ENCODE measurements at regions not wholly inside any gene's neighbourhood (a gene's known extent, or its start where the extent isn't known, plus 50 kb on each side); places are given as distances from the start of the nearest gene placed in this dataset.
"Not testable (repeated sequence)": the region's sequence is repeated elsewhere in the genome, so short reads cannot be mapped to it uniquely, and the experiment has no call there.

DNA sequence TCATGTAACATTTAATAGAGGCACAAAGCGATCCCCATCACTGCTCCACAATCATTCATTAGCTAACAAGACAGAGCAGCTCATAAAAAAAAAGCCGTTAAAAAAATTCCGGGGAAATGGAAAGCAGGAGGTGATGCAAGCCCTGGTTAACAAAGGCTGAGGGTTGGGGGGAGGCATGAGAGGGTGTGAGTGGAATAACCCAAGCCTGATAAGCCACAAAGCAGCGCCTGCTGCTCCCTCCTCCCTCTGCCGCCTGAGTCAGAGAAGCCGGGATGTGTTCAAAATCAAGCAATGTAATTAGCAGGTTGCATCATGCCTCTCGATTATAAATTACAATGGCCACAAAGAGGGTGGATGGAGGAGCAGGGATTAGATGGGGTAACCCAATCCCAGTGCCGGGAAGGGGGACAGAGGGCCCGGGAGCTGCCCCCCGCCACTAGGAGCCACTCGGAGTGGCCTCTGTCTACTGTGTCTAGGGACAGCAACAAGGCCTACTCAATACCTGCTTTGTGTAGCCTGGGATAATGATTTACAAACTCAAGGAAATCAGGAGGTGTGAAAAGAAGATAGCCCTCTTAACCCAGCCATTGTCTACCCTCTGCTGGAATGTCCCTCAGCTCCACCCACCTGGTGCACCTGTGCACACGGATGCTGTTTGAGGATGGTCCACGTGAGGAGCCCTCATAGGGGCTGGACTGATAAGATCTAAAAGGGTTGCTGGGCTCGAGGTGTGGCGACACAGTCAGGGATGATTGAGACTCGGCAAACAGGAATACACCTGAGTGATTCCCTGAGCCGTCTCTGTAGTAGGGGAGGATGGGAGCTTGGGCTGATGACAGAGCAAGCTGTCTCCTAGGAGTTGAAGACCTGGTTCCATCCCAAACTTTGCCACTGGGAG, 156.9 kb downstream of the VEGFA start:
- H3K36me3 Mint-ChIP-seq (ENCODE audit: low read depth), result no peaks in the 10 kb centered on the region
- DNase-seq, result peak; percentile 28
- H3K4me1 Mint-ChIP-seq, result peaks cover 44% of the 10 kb centered on the region
- no peaks in the 10 kb centered on the region for H3K9me3 Mint-ChIP-seq
- H3K4me3 Mint-ChIP-seq, result no peak overlapping the region
- H3K27ac Mint-ChIP-seq, result peak overlapping the region; percentile 69
- peaks cover 3% of the 10 kb centered on the region for H3K27me3 Mint-ChIP-seq
- no peak for ATAC-seq

GRCh38 chr6:43925636-43926139, 155.7 kb downstream of the VEGFA start:
- H3K27me3 Mint-ChIP-seq; H3K36me3 Mint-ChIP-seq (ENCODE audit: low read depth); H3K9me3 Mint-ChIP-seq; DNase-seq; H3K4me3 Mint-ChIP-seq; ATAC-seq; H3K27ac Mint-ChIP-seq: not testable (repeated sequence)
- H3K4me1 Mint-ChIP-seq, result peaks cover 44% of the 10 kb centered on the region

- Mint-ChIP-seq H3K27me3 (peaks cover 8% of the 10 kb centered on the region), H3K27ac (no peak overlapping the region), H3K9me3 (no peaks in the 10 kb centered on the region), H3K4me1 (peaks cover 44% of the 10 kb centered on the region), H3K4me3 (no peak overlapping the region), H3K36me3 (ENCODE audit: low read depth) (no peaks in the 10 kb centered on the region)
- peak; percentile 78 for DNase-seq
- ATAC-seq, result peak; percentile 87
Observed at GRCh38 chr6:43924222-43924702, 154.3 kb downstream of the VEGFA start.

- H3K27ac Mint-ChIP-seq, result no peak overlapping the region
- peak; percentile 48 for ATAC-seq
Observed at GRCh38 chr6:43923376-43924221, 153.6 kb downstream of the VEGFA start.

DNA sequence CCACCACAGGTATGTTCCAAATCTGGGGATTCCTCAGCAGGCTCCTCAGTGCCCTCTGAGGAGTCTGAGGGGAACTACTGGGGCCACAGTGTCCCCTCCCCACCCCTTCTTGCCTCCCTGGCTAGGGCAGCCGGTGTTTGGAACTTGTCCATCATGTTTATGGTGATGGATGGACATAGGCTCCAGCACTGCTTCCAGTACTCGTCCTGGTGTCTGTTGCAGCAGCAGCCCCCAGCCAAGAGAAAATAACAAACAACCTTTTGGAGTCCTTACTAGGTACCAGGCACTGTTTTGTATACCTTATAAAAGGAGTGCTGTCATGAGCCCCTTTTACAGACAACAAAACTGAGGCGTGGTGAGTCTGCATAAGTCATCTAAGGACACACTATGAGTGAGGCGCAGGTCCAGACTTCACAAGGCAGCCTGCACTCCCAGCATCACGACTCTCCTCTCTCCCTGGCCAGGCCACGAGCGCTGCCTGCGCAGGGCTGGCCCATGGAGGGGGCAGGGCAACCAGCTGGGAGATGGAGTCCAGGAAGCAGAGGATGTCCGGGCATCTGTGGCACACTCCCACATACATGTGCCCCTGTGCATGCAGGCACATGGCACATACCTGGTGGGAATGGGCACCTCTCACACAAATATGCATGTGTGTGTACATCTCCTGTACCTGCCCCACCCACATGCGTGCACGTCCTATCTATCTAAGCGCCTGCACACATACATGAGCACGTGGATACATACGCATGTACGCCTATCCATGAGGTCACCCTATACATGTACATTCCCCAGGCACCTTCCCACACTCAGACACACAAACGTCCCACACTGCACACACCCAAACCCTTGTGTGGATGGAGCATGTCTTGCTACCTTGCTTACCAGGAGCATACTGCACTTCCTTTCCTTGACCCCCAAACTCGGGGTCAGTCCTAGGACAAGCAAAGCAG, 152.7 kb downstream of the VEGFA start:
- Mint-ChIP-seq H3K4me3 (no peak overlapping the region), H3K9me3 (no peaks in the 10 kb centered on the region), H3K27ac (no peak overlapping the region), H3K36me3 (ENCODE audit: low read depth) (no peaks in the 10 kb centered on the region), H3K4me1 (peaks cover 40% of the 10 kb centered on the region), H3K27me3 (peaks cover 8% of the 10 kb centered on the region)
- no peak for ATAC-seq
- no peak for DNase-seq

More at GRCh38 chr6:43923376-43924221, 153.6 kb downstream of the VEGFA start:
- H3K4me3 Mint-ChIP-seq, result no peak overlapping the region
- H3K27me3 Mint-ChIP-seq, result peaks cover 8% of the 10 kb centered on the region
- no peaks in the 10 kb centered on the region for H3K9me3 Mint-ChIP-seq
- no peaks in the 10 kb centered on the region for H3K36me3 Mint-ChIP-seq (ENCODE audit: low read depth)
- no peak for DNase-seq
- H3K4me1 Mint-ChIP-seq, result peaks cover 44% of the 10 kb centered on the region

GRCh38 chr6:43921548-43922425, 151.8 kb downstream of the VEGFA start:
- H3K36me3 Mint-ChIP-seq (ENCODE audit: low read depth), result no peaks in the 10 kb centered on the region
- H3K27ac Mint-ChIP-seq, result no peak overlapping the region
- peaks cover 33% of the 10 kb centered on the region for H3K4me1 Mint-ChIP-seq
- no peak for ATAC-seq
- no peak overlapping the region for H3K4me3 Mint-ChIP-seq
- no peaks in the 10 kb centered on the region for H3K9me3 Mint-ChIP-seq
- peaks cover 8% of the 10 kb centered on the region for H3K27me3 Mint-ChIP-seq
- no peak for DNase-seq

DNA sequence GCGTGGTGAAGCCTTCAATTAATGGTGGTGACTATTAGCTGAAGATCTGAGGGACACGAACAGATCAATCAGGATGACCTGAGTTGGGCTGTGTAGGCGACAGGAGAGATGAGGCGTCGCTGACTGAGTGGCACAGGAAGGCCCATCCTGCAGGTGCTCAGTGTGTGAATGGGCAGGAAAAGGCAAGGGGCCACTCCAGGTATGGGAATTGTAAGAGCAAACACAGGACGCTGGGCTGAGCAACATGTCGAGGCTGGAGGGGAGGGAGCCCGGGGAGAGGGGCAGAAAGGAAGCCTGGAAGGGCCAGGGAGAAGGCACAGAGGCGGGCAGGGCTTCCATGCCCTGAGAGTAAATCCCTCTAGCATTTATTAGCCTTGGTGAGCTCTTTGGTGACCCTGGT, 151.0 kb downstream of the VEGFA start:
- H3K36me3 Mint-ChIP-seq (ENCODE audit: low read depth), result no peaks in the 10 kb centered on the region
- no peak overlapping the region for H3K27ac Mint-ChIP-seq
- H3K4me1 Mint-ChIP-seq, result peaks cover 28% of the 10 kb centered on the region
- DNase-seq, result no peak
- peaks cover 8% of the 10 kb centered on the region for H3K27me3 Mint-ChIP-seq
- H3K9me3 Mint-ChIP-seq, result no peaks in the 10 kb centered on the region
- no peak for ATAC-seq
- H3K4me3 Mint-ChIP-seq, result no peak overlapping the region

DNA sequence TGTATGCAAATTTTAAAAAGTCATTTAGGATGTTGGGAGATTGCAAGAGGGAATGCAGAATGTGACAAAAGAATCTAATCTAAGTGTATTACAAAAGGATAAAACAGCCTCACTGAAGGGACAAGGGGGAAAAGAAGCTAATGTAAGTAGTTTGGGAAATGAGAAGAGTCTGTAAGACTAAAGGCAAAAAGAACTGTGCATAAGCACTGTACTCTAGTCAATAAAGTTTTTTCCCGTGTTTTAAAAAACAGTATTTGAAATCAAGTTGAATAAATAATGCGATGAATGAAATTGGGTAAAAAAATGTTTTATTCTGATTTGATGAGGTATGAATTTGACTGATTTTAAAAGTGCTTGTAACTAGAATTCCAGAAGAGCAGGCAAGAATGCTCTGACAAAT, 149.8 kb downstream of the VEGFA start:
- Mint-ChIP-seq H3K4me1 (peaks cover 20% of the 10 kb centered on the region), H3K4me3 (no peak overlapping the region), H3K36me3 (ENCODE audit: low read depth) (no peaks in the 10 kb centered on the region), H3K9me3 (no peaks in the 10 kb centered on the region), H3K27me3 (peaks cover 5% of the 10 kb centered on the region), H3K27ac (no peak overlapping the region)
- no peak for ATAC-seq
- DNase-seq, result no peak

- H3K27ac Mint-ChIP-seq, result no peak overlapping the region
- no peaks in the 10 kb centered on the region for H3K9me3 Mint-ChIP-seq
- peaks cover 1% of the 10 kb centered on the region for H3K4me1 Mint-ChIP-seq
- H3K27me3 Mint-ChIP-seq, result peaks cover 5% of the 10 kb centered on the region
- DNase-seq, result no peak
- H3K36me3 Mint-ChIP-seq (ENCODE audit: low read depth), result no peaks in the 10 kb centered on the region
- no peak for ATAC-seq
- no peak overlapping the region for H3K4me3 Mint-ChIP-seq
Observed at GRCh38 chr6:43917878-43918382, 147.9 kb downstream of the VEGFA start.

DNA sequence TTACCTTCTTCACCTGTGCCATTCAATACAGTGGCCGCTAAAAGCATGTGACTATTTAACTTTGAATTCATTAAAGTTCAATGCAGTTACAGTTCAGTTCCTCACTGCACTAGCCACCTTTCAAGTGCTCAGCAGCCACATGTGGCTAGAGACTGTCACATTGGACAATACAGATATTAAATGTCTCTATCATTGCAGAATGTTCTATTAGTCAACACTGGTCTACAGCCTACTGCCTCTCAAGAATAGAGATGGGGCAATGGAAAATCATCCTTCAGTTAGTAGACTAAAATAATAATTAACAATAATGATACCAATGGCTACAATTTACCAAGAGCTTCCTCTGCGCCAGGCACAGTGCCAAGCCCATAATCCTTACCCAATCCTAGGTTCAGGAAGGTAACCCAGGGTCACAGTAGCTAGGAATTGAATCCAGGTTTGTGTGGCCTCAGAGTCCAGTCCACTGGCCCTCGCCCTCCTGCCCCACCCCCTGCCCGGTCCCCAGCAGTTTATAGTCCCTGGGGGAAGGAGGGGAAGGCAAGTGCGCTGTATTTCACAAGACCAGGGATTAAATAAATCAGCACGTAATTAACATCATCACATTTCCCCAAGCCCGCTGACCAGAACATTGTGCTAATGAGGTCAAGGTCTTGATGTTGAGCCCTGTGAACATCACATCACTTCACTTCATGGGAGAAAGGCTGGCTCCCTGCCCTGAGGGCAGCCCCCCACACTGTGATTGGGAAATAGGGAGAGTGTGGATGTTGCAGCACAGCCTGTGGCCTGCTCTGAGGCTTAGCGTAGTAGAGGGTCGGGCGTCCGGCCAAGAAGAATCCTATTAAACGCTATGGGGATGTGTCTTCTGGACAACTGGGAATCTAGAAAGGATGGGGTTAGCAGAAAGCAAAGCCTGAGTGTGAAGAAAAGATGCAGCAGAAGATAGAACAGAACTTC, 147.2 kb downstream of the VEGFA start:
- H3K27me3 Mint-ChIP-seq, result peaks cover 5% of the 10 kb centered on the region
- no peak for ATAC-seq
- no peaks in the 10 kb centered on the region for H3K9me3 Mint-ChIP-seq
- H3K4me3 Mint-ChIP-seq, result no peak overlapping the region
- no peaks in the 10 kb centered on the region for H3K36me3 Mint-ChIP-seq (ENCODE audit: low read depth)
- no peak overlapping the region for H3K27ac Mint-ChIP-seq
- no peak for DNase-seq
- no peaks in the 10 kb centered on the region for H3K4me1 Mint-ChIP-seq

DNA sequence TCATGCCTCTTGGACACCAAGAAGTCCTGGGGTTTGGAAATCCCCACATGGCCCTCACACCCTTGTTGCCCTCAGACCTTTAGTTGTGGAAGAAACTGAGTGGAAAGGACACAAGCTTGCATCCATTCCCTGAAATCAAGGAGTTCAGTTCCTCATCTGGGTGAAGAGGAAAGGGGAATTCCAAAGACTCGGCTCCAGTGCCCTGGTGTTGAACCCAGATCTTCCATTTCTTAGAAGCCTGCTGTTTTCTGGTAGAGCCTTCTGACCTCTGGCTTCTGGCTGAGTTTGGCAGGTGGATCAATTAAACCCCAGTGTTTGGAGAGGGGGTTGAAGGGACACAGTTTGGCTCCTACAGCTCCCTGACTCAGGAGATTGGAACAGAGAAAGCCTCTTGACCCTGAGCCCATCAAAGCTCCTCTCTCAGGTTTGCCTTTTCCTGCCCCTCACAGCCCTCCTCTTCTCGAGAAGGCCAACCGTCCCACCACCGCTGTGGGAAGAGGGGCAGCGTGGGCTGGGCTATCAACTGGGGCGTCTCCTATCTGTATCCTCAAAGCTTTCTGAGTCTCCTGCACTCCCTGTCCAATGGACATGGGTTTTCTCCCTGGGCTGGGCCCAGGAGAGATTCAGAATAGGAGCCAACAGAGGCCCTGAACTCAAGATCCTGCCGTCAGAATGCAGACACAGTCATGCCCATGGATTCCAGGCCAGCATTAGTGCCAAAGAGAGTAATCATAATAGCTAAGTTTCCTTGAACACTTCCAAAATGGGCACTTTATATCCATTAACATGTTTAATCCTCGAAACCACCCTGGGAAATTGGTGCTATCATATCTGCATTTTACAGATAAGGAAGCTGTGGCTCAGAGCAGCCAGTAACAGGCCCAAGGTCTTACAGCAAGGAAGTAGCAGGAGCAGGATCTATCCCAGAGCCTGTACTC, 146.2 kb downstream of the VEGFA start:
- no peak overlapping the region for H3K4me3 Mint-ChIP-seq
- no peaks in the 10 kb centered on the region for H3K4me1 Mint-ChIP-seq
- no peak for DNase-seq
- ATAC-seq, result no peak
- H3K27me3 Mint-ChIP-seq, result peaks cover 5% of the 10 kb centered on the region
- no peaks in the 10 kb centered on the region for H3K36me3 Mint-ChIP-seq (ENCODE audit: low read depth)
- H3K27ac Mint-ChIP-seq, result no peak overlapping the region
- no peaks in the 10 kb centered on the region for H3K9me3 Mint-ChIP-seq
